ENCODE measurements at regions not wholly inside any gene's neighbourhood (a gene's known extent, or its start where the extent isn't known, plus 50 kb on each side); places are given as distances from the start of the nearest gene placed in this dataset.

GRCh38 chr1:72936942-72937341, 654.6 kb upstream of the NEGR1 start:
- TF ChIP-seq SUZ12 (IDR thresholded peaks at IDR 0.05; ENCODE audit: extremely low read depth, insufficient read depth, insufficient read length) = no peak
- no peak for TF ChIP-seq YY1 (IDR thresholded peaks at IDR 0.05; ENCODE audit: insufficient read depth, insufficient read length)

All from NT2/D1 (cell line).